H1 (cell line): ENCODE measurements at regions not wholly inside any gene's neighbourhood (a gene's known extent, or its start where the extent isn't known, plus 50 kb on each side); places are given as distances from the start of the nearest gene placed in this dataset.

ENCODE experiments used
- CTBP2 ChIP-seq: IDR thresholded peaks from 2 replicates; pipeline ENCODE4 v1.7.0; 2011; ENCODE audit warnings: borderline replicate concordance, mild to moderate bottlenecking, moderate library complexity, mixed read lengths, low read length; ENCODE audit not compliant: insufficient read depth, insufficient read length
- SP1 ChIP-seq: IDR thresholded peaks from 2 replicates; pipeline ENCODE4 v1.6.1; 2011; ENCODE audit warnings: low read depth, low read length

DNA sequence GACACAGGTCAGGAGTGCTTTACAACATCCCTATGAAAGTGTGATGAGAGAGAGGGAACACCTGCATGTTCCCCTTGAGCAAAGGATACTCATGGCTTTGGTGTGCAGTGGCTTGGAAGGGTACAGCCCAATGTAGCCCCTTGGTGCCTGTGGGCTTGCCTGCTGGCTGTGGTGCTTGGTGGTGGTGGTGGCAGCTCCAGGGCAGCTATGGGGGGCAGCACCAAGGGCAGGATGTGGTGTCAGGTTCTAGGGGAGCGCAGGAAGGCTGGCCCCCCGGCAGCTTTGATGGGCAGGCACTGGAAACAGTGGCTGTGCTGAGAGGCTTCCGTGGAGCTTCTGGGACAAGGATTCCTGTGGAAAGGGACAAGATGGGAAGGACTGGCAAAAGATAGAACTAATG lies 464.0 kb upstream of the ZMIZ1 start (continued):
- TF ChIP-seq CTBP2, result no peak
- TF ChIP-seq SP1, result no peak
